HG03097 (cell line): ENCODE measurements at regions not wholly inside any gene's neighbourhood (a gene's known extent, or its start where the extent isn't known, plus 50 kb on each side); places are given as distances from the start of the nearest gene placed in this dataset.

Source experiments
- ATAC-seq: cut with Tn5 transposase; IDR thresholded peaks from one replicate; pipeline ENCODE4 v1.9.1; 2021; ENCODE audit not compliant: unreplicated experiment, low FRiP score

- ATAC-seq = no peak
Observed at GRCh38 chrX:5549512-5549911, 679.2 kb downstream of the NLGN4X start.

GRCh38 chrX:5537098-5537497, 691.6 kb downstream of the NLGN4X start:
- ATAC-seq = no peak

GRCh38 chrX:5536261-5536660, 692.4 kb downstream of the NLGN4X start:
- no peak for ATAC-seq

GRCh38 chrX:5528057-5528456, 700.6 kb downstream of the NLGN4X start:
- no peak for ATAC-seq

GRCh38 chrX:5526191-5526590, 702.5 kb downstream of the NLGN4X start:
- no peak for ATAC-seq

- no peak for ATAC-seq
Observed at GRCh38 chrX:5490786-5491563, 737.7 kb downstream of the NLGN4X start.

- ATAC-seq = no peak
Observed at GRCh38 chrX:5474282-5474681, 754.4 kb downstream of the NLGN4X start.

GRCh38 chrX:5458300-5458842, 770.3 kb downstream of the NLGN4X start:
- ATAC-seq = no peak

- ATAC-seq = no peak
Observed at GRCh38 chrX:5449323-5449722, 779.3 kb downstream of the NLGN4X start.

- no peak for ATAC-seq
Observed at GRCh38 chrX:5431823-5432222, 796.8 kb downstream of the NLGN4X start.

- no peak for ATAC-seq
Observed at GRCh38 chrX:5425119-5425518, 803.5 kb downstream of the NLGN4X start.

- no peak for ATAC-seq
Observed at GRCh38 chrX:5417381-5417780, 811.3 kb downstream of the NLGN4X start.

GRCh38 chrX:5415738-5416137, 812.9 kb downstream of the NLGN4X start:
- no peak for ATAC-seq

GRCh38 chrX:5409106-5409505, 819.6 kb downstream of the NLGN4X start:
- ATAC-seq = no peak

GRCh38 chrX:5402461-5402860, 826.2 kb downstream of the NLGN4X start:
- no peak for ATAC-seq

- no peak for ATAC-seq
Observed at GRCh38 chrX:5399403-5399802, 829.3 kb downstream of the NLGN4X start.

GRCh38 chrX:5397409-5397808, 831.3 kb downstream of the NLGN4X start:
- no peak for ATAC-seq

GRCh38 chrX:5390376-5390775, 838.3 kb downstream of the NLGN4X start:
- ATAC-seq = no peak

- ATAC-seq = no peak
Observed at GRCh38 chrX:5388087-5388486, 840.6 kb downstream of the NLGN4X start.

GRCh38 chrX:5380426-5380825, 848.2 kb downstream of the NLGN4X start:
- ATAC-seq = no peak

- ATAC-seq = no peak
Observed at GRCh38 chrX:5341902-5342301, 886.8 kb downstream of the NLGN4X start.

- ATAC-seq = no peak
Observed at GRCh38 chrX:5337160-5337559, 891.5 kb downstream of the NLGN4X start.
